H9 (cell line): ENCODE measurements at regions not wholly inside any gene's neighbourhood (a gene's known extent, or its start where the extent isn't known, plus 50 kb on each side); places are given as distances from the start of the nearest gene placed in this dataset.

Experiments
- DNase-seq: peaks from one replicate; pipeline ENCODE4 v3.0.0-alpha.2; 2017
- H2AFZ ChIP-seq: one replicate; pipeline ENCODE4 v1.6.1; 2013; ENCODE audit warnings: mild to moderate bottlenecking, low read length, control low read depth, moderate library complexity
- H2AK5ac ChIP-seq: 2 replicates; pipeline ENCODE4 v1.6.1; 2013; ENCODE audit warnings: low read length, control low read depth, mixed read lengths; ENCODE audit not compliant: insufficient read length
- H2BK120ac ChIP-seq: one replicate; pipeline ENCODE4 v1.6.1; 2013; ENCODE audit warnings: low read depth, mild to moderate bottlenecking, low read length, control low read depth, inconsistent platforms; ENCODE audit not compliant: poor library complexity, severe bottlenecking
- H2BK12ac ChIP-seq: 2 replicates; pipeline ENCODE4 v1.6.1; 2013; ENCODE audit warnings: low read length, control low read depth, mixed read lengths, low read depth; ENCODE audit not compliant: insufficient read length
- H2BK15ac ChIP-seq: 2 replicates; pipeline ENCODE4 v1.6.1; 2013; ENCODE audit warnings: low read depth, low read length, control low read depth
- H2BK20ac ChIP-seq: one replicate; pipeline ENCODE4 v1.6.1; 2013; ENCODE audit warnings: low read depth, mild to moderate bottlenecking, low read length, control low read depth, inconsistent platforms; ENCODE audit not compliant: poor library complexity, severe bottlenecking
- H2BK5ac ChIP-seq: 2 replicates; pipeline ENCODE4 v1.6.1; 2013; ENCODE audit warnings: low read length, control low read depth, mixed read lengths; ENCODE audit not compliant: insufficient read length
- H3K14ac ChIP-seq: 2 replicates; pipeline ENCODE4 v1.6.1; 2013; ENCODE audit warnings: low read length, control low read depth; ENCODE audit not compliant: insufficient read depth
- H3K18ac ChIP-seq: 2 replicates; pipeline ENCODE4 v1.6.1; 2013; ENCODE audit warnings: low read depth, mild to moderate bottlenecking, mixed read lengths, low read length, control low read depth; ENCODE audit not compliant: insufficient read length
- H3K23ac ChIP-seq: 2 replicates; pipeline ENCODE4 v1.6.1; 2013; ENCODE audit warnings: low read length, control low read depth, mixed read lengths, low read depth; ENCODE audit not compliant: insufficient read length
- H3K23me2 ChIP-seq: 2 replicates; pipeline ENCODE4 v1.6.1; 2013; ENCODE audit warnings: low read depth, mild to moderate bottlenecking, mixed read lengths, low read length, control low read depth; ENCODE audit not compliant: insufficient read length, poor library complexity, severe bottlenecking
- H3K27ac ChIP-seq: 2 replicates; pipeline ENCODE4 v1.5.1; 2013; ENCODE audit warnings: low read length, control low read depth, mixed read lengths, low read depth; ENCODE audit not compliant: insufficient read length
- H3K27me3 ChIP-seq: 2 replicates; pipeline ENCODE4 v1.6.1; 2013; ENCODE audit warnings: low read length, control low read depth, inconsistent platforms; ENCODE audit not compliant: insufficient read depth
- H3K4ac ChIP-seq: 2 replicates; pipeline ENCODE4 v1.6.1; 2013; ENCODE audit warnings: low read depth, mild to moderate bottlenecking, control low read depth, inconsistent platforms, low read length, moderate library complexity
- H3K4me1 ChIP-seq: 2 replicates; pipeline ENCODE4 v1.6.1; 2013; ENCODE audit warnings: low read length, control low read depth, inconsistent platforms; ENCODE audit not compliant: insufficient read depth
- H3K4me2 ChIP-seq: 2 replicates; pipeline ENCODE4 v1.6.1; 2013; ENCODE audit warnings: low read length, control low read depth, mixed read lengths; ENCODE audit not compliant: insufficient read length, insufficient read depth
- H3K56ac ChIP-seq: 2 replicates; pipeline ENCODE4 v1.6.1; 2013; ENCODE audit warnings: low read depth, mild to moderate bottlenecking, mixed read lengths, low read length, control low read depth; ENCODE audit not compliant: insufficient read length
- H3K79me1 ChIP-seq: 2 replicates; pipeline ENCODE4 v1.6.1; 2013; ENCODE audit warnings: low read depth, mild to moderate bottlenecking, moderate library complexity, low read length, control low read depth, inconsistent platforms; ENCODE audit not compliant: insufficient read depth, poor library complexity, severe bottlenecking
- H3K79me2 ChIP-seq: 2 replicates; pipeline ENCODE4 v1.6.1; 2013; ENCODE audit warnings: low read length, control low read depth, inconsistent platforms; ENCODE audit not compliant: insufficient read depth
- H3K9ac ChIP-seq: 2 replicates; pipeline ENCODE4 v1.6.1; 2013; ENCODE audit warnings: low read length, control low read depth, mixed read lengths; ENCODE audit not compliant: insufficient read length; ENCODE audit errors: extremely low read depth
- H3K9me3 ChIP-seq: one replicate; pipeline ENCODE4 v1.6.1; 2013; ENCODE audit warnings: low read depth, low read length, inconsistent platforms; ENCODE audit not compliant: control insufficient read depth
- H3T11ph ChIP-seq: one replicate; pipeline ENCODE4 v1.6.1; 2013; ENCODE audit warnings: mild to moderate bottlenecking, low read length, control low read depth, inconsistent platforms
- H4K20me1 ChIP-seq: one replicate; pipeline ENCODE4 v1.6.1; 2013; ENCODE audit not compliant: control insufficient read depth, insufficient read length, insufficient read depth
- H4K5ac ChIP-seq: 2 replicates; pipeline ENCODE4 v1.6.1; 2013; ENCODE audit warnings: low read depth, mild to moderate bottlenecking, mixed read lengths, low read length, control low read depth; ENCODE audit not compliant: insufficient read length
- H4K8ac ChIP-seq: replicated peaks from 2 replicates; pipeline ENCODE4 v1.6.1; 2013; ENCODE audit warnings: low read length, control low read depth, mixed read lengths, low read depth; ENCODE audit not compliant: insufficient read length
- H4K91ac ChIP-seq: 2 replicates; pipeline ENCODE4 v1.6.1; 2013; ENCODE audit warnings: low read depth, mild to moderate bottlenecking, moderate library complexity, mixed read lengths, low read length, control low read depth; ENCODE audit not compliant: insufficient read length
- H3K27ac Mint-ChIP-seq, 3 experiments: 2 replicates in 2 of 3; 3 replicates in 1 of 3; pipeline ENCODE4 v1.8.0; 2020 to 2021; ENCODE audit warnings: mixed read lengths in 3 of 3, mild to moderate bottlenecking in 1 of 3, moderate library complexity in 1 of 3
- H3K27me3 Mint-ChIP-seq: 2 replicates; pipeline ENCODE4 v1.8.0; 2021; ENCODE audit warnings: low read depth, mild to moderate bottlenecking, moderate library complexity, mixed read lengths
- H3K36me3 Mint-ChIP-seq, 3 experiments: 2 replicates in 2 of 3; 3 replicates in 1 of 3; pipeline ENCODE4 v1.8.0; 2020 to 2021; ENCODE audit warnings: low read depth in 3 of 3, mixed read lengths in 3 of 3; ENCODE audit not compliant: insufficient read depth in 1 of 3
- H3K4me1 Mint-ChIP-seq, 2 experiments: 2 replicates each; pipeline ENCODE4 v1.8.0; 2020; ENCODE audit warnings: mixed read lengths in 2 of 2
- H3K4me3 Mint-ChIP-seq, 2 experiments: 2 replicates in 1 of 2; 3 replicates in 1 of 2; pipeline ENCODE4 v1.8.0; 2020 to 2021; ENCODE audit warnings: mild to moderate bottlenecking in 2 of 2, mixed read lengths in 2 of 2, moderate library complexity in 1 of 2
- H3K9me3 Mint-ChIP-seq, 2 experiments: 2 replicates in 1 of 2; 3 replicates in 1 of 2; pipeline ENCODE4 v1.8.0; 2020; ENCODE audit warnings: mild to moderate bottlenecking in 2 of 2, mixed read lengths in 2 of 2, moderate library complexity in 1 of 2
- CTCF ChIP-seq: fragments of 200-600 bp; sonication (generic); conservative IDR thresholded peaks from 3 replicates; pipeline ENCODE4 v1.8.0; 2021; ENCODE audit warnings: antibody characterized with exemption, mild to moderate bottlenecking

DNA sequence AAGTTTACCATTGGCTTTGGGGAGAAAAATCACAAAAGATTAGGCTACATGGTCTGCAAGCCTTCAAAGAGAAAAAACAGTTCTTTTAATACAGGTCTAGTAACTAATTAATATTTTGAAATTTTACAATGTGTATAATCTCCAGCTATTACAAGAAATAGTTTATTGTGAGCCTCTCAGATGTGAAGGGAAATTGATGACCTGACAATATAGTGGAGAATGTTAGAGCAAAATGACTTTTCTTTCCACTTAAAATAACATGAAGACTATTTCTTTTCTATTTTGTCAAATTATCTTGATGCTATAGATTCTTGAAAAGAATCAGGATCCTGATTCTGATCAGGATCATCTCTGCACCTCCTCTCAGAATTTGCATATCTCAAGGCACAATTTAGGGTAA lies 362.3 kb downstream of the PMP22 start:
- Histone ChIP-seq H2BK120ac (no peak overlapping the region), H3K79me2 (no peaks in the 10 kb centered on the region), H3K4me2 (no peak overlapping the region), H3K56ac (no peak overlapping the region), H3K14ac (no peak overlapping the region), H3K23me2 (no peaks in the 10 kb centered on the region), H3K9me3 (no peaks in the 10 kb centered on the region), H3K27me3 (no peaks in the 10 kb centered on the region), H4K91ac (no peak overlapping the region), H2AK5ac (no peak overlapping the region), H3K23ac (no peak overlapping the region), H3T11ph (no peak overlapping the region), H2BK12ac (no peak overlapping the region), H2BK5ac (no peak overlapping the region), H4K5ac (no peak overlapping the region), H3K27ac (no peak overlapping the region), H2BK20ac (no peak overlapping the region), H3K4ac (no peak overlapping the region), H3K9ac (no peak overlapping the region), H4K20me1 (no peaks in the 10 kb centered on the region), H4K8ac (no peak overlapping the region), H2BK15ac (no peak overlapping the region), H3K18ac (no peak overlapping the region), H3K4me1 (no peaks in the 10 kb centered on the region), H3K79me1 (no peaks in the 10 kb centered on the region), H2AFZ (no peak overlapping the region)
- DNase-seq: no peak
- Mint-ChIP-seq H3K9me3 (peaks cover 0 to 2% of the 10 kb centered on the region in 2 experiments; a peak in 3 of 5 replicates), H3K36me3 (peaks cover 0 to 6% (median 0%) of the 10 kb centered on the region in 3 experiments; a peak in 1 of 7 replicates), H3K27me3 (no peaks in the 10 kb centered on the region), H3K4me3 (no peak overlapping the region), H3K4me1 (0 out of 4 replicates have a peak, but pooled peaks cover 0 to 2% of the 10 kb centered on the region in 2 experiments), H3K27ac (no peak overlapping the region)
- no peak for TF ChIP-seq CTCF
